ENCODE measurements at regions not wholly inside any gene's neighbourhood (a gene's known extent, or its start where the extent isn't known, plus 50 kb on each side); places are given as distances from the start of the nearest gene placed in this dataset.

DNA sequence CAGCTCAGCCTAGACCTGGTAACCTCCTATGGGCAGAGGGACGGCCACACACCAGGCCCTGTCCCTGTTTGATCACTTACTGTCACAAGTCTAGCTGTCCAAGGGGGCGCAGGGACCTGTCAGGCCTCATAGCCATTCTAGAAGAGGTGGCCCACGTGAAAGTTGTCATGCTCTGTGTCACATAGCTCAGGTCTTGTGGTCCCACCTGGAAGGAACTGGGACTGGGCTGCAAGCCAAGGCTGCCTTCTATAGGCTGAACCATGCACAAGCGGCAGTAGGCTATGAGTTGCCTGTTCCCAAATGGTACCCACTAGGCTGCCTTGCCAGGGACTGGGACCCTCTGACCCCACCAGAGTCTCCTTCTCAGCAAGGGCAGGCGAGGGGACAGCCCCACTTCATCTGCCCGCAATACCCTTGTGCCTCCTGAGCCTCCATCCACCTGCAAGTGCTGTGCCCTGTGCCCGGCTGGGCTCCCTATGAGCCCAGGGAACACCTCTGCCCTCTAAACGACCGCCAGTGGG, 177.5 kb downstream of the ANAPC1 start:
- Histone ChIP-seq H3K4me1 (ENCODE audit: low read length) (peaks cover 74% of the 10 kb centered on the region), H3K4me2 (ENCODE audit: low read length) (peak overlapping the region; percentile 76), H3K79me2 (ENCODE audit: low read length) (no peaks in the 10 kb centered on the region), H3K27ac (ENCODE audit: low read length) (peak overlapping the region; percentile 74), H3K9ac (ENCODE audit: low read length) (0 out of 2 replicates have a peak overlapping the region, but pooled peaks have one; percentile 12), H3K9me3 (ENCODE audit: insufficient read depth, low read length) (peaks cover 13% of the 10 kb centered on the region), H3K4me3 (ENCODE audit: low read length) (0 out of 2 replicates have a peak overlapping the region, but pooled peaks have one; percentile 15), H3K36me3 (replicated peaks; ENCODE audit: low read depth, low read length) (no peaks in the 10 kb centered on the region), H2AFZ (ENCODE audit: low read depth, low read length) (no peak overlapping the region), H4K20me1 (ENCODE audit: insufficient read depth, low read length) (no peaks in the 10 kb centered on the region; the same call in 1 of the 2 replicates), H3K27me3 (ENCODE audit: low read depth, low read length) (peaks cover 65% of the 10 kb centered on the region)
- TF ChIP-seq EZH2phosphoT487 (IDR thresholded peaks at IDR 0.05; ENCODE audit: low read depth) (no peak), CTCF (IDR thresholded peaks at IDR 0.05; ENCODE audit: low read depth, low read length) (no peak)

DNA sequence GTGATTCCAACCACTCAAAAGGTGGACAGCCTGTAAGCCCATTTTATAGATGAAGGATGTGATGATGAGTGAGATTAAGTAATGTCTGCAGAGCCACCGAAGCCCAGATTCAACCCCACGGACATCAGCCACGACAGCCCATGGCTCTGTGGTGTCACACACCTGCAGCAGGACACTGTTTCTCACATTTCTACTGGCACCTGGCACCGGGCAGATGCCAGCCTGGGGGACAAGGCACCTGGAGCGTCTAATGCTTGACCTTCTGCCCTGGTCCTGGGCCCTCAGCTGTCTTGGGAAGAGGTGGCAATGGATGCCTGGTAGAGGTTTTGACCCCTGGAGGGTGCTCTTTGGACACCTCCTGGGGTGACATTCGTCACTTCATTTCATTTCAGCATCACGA, 176.3 kb downstream of the ANAPC1 start:
- Histone ChIP-seq H3K9ac (ENCODE audit: low read length) (no peak overlapping the region), H3K79me2 (ENCODE audit: low read length) (no peaks in the 10 kb centered on the region), H2AFZ (ENCODE audit: low read depth, low read length) (no peak overlapping the region), H3K9me3 (ENCODE audit: insufficient read depth, low read length) (peaks cover 22% of the 10 kb centered on the region), H3K36me3 (replicated peaks; ENCODE audit: low read depth, low read length) (peaks cover 8% of the 10 kb centered on the region), H4K20me1 (ENCODE audit: insufficient read depth, low read length) (no peaks in the 10 kb centered on the region; the same call in 1 of the 2 replicates), H3K4me2 (ENCODE audit: low read length) (no peak overlapping the region), H3K4me3 (ENCODE audit: low read length) (no peak overlapping the region), H3K27ac (ENCODE audit: low read length) (no peak overlapping the region), H3K4me1 (ENCODE audit: low read length) (peaks cover 62% of the 10 kb centered on the region), H3K27me3 (ENCODE audit: low read depth, low read length) (peaks cover 72% of the 10 kb centered on the region)
- TF ChIP-seq EZH2phosphoT487 (IDR thresholded peaks at IDR 0.05; ENCODE audit: low read depth) (no peak), CTCF (IDR thresholded peaks at IDR 0.05; ENCODE audit: low read depth, low read length) (no peak)

GRCh38 chr2:111708476-111709180, 175.4 kb downstream of the ANAPC1 start:
- peaks cover 58% of the 10 kb centered on the region for H3K4me1 ChIP-seq (ENCODE audit: low read length)
- H3K9me3 ChIP-seq (ENCODE audit: insufficient read depth, low read length) = peaks cover 22% of the 10 kb centered on the region
- no peaks in the 10 kb centered on the region; the same call in 1 of the 2 replicates for H4K20me1 ChIP-seq (ENCODE audit: insufficient read depth, low read length)
- peaks cover 68% of the 10 kb centered on the region for H3K27me3 ChIP-seq (ENCODE audit: low read depth, low read length)
- no peak overlapping the region for H3K4me2 ChIP-seq (ENCODE audit: low read length)
- no peak overlapping the region for H3K9ac ChIP-seq (ENCODE audit: low read length)
- no peak overlapping the region for H3K4me3 ChIP-seq (ENCODE audit: low read length)
- H3K27ac ChIP-seq (ENCODE audit: low read length) = no peak overlapping the region
- peaks cover 8% of the 10 kb centered on the region for H3K36me3 ChIP-seq (replicated peaks; ENCODE audit: low read depth, low read length)
- no peak for TF ChIP-seq CTCF (IDR thresholded peaks at IDR 0.05; ENCODE audit: low read depth, low read length)
- no peak for TF ChIP-seq EZH2phosphoT487 (IDR thresholded peaks at IDR 0.05; ENCODE audit: low read depth)
- H2AFZ ChIP-seq (ENCODE audit: low read depth, low read length) = no peak overlapping the region
- no peaks in the 10 kb centered on the region for H3K79me2 ChIP-seq (ENCODE audit: low read length)

GRCh38 chr2:111709321-111709720, 174.7 kb downstream of the ANAPC1 start:
- H3K36me3 ChIP-seq (replicated peaks; ENCODE audit: low read depth, low read length) = peaks cover 8% of the 10 kb centered on the region
- H2AFZ ChIP-seq (ENCODE audit: low read depth, low read length) = no peak overlapping the region
- H3K4me1 ChIP-seq (ENCODE audit: low read length) = peaks cover 52% of the 10 kb centered on the region
- H3K4me3 ChIP-seq (ENCODE audit: low read length) = no peak overlapping the region
- H3K27me3 ChIP-seq (ENCODE audit: low read depth, low read length) = peaks cover 61% of the 10 kb centered on the region
- TF ChIP-seq EZH2phosphoT487 (IDR thresholded peaks at IDR 0.05; ENCODE audit: low read depth) (no peak), CTCF (IDR thresholded peaks at IDR 0.05; ENCODE audit: low read depth, low read length) (no peak)
- H3K4me2 ChIP-seq (ENCODE audit: low read length) = no peak overlapping the region
- no peak overlapping the region for H3K27ac ChIP-seq (ENCODE audit: low read length)
- H4K20me1 ChIP-seq (ENCODE audit: insufficient read depth, low read length) = no peaks in the 10 kb centered on the region; the same call in 1 of the 2 replicates
- H3K9me3 ChIP-seq (ENCODE audit: insufficient read depth, low read length) = peaks cover 22% of the 10 kb centered on the region
- no peaks in the 10 kb centered on the region for H3K79me2 ChIP-seq (ENCODE audit: low read length)
- H3K9ac ChIP-seq (ENCODE audit: low read length) = no peak overlapping the region

All from OCI-LY3 (cell line).